Adrenal gland (tissue), 9 donors: ENCODE measurements at regions not wholly inside any gene's neighbourhood (a gene's known extent, or its start where the extent isn't known, plus 50 kb on each side); places are given as distances from the start of the nearest gene placed in this dataset.

ENCODE experiments used
- DNase-seq, 7 donors: peaks; one replicate each; pipeline ENCODE4 v3.0.0-alpha.2; 2019 to 2020
- H3K27ac ChIP-seq, 5 donors: fragments of 200-600 bp; sonication (generic) in 4 of 5; 1 replicate in 3 of 5; 2 replicates in 2 of 5; pipeline versions ENCODE4 v1.5.1 to v1.8.0; 2016 to 2020; ENCODE audit warnings: mild to moderate bottlenecking in 1 of 5
- H3K27me3 ChIP-seq: fragments of 200-600 bp; 2 replicates; pipeline ENCODE4 v1.8.0; 2021
- H3K36me3 ChIP-seq, 2 donors: fragments of 200-600 bp; replicated peaks in 1 of 2; 1 replicate in 1 of 2; 2 replicates in 1 of 2; pipeline versions ENCODE4 v1.5.1 to v1.8.0; 2018 to 2022
- H3K4me1 ChIP-seq, 2 donors: fragments of 200-600 bp; replicated peaks in 1 of 2; 1 replicate in 1 of 2; 2 replicates in 1 of 2; pipeline versions ENCODE4 v1.5.1 to v1.8.0; 2018 to 2021
- H3K4me3 ChIP-seq, 4 donors: fragments of 200-600 bp; sonication (generic) in 3 of 4; one replicate each; pipeline ENCODE4 v1.5.1; 2016 to 2018
- H3K9me3 ChIP-seq, 3 donors: fragments of 200-600 bp; sonication (generic) in 1 of 3; replicated peaks in 1 of 3; 1 replicate in 2 of 3; 2 replicates in 1 of 3; pipeline versions ENCODE4 v1.5.1 to v1.8.0; 2016 to 2021
- POLR2A ChIP-seq, 2 donors: fragments of 450-650 bp; IDR thresholded peaks; one replicate each; pipeline ENCODE4 v1.6.1; 2017; ENCODE audit warnings: antibody characterized with exemption in 2 of 2, mild to moderate bottlenecking in 2 of 2, moderate library complexity in 1 of 2
- WGBS, 4 donors: extraction: QIAGEN DNeasy Blood & Tissue Kit in 2 of 4; methylation state at CpG; one replicate each; pipeline versions ENCODE4 v1.1.5 to v1.1.7; 2013 to 2017; 5-methylcytosine and 5-hydroxymethylcytosine counted together
- intact Hi-C, 2 donors: fragments of 100-400 bp; cut with DNase I; formaldehyde crosslinking; loops; one replicate each; pipeline versions ENCODE4 v1.14.1 to v1.15.0; 2022 to 2023
- TF ChIP-seq, protein P1 (sequence below), 6 experiments: fragments of 450-650 bp in 4 of 6; fragments of 200-600 bp in 2 of 6; sonication (generic) in 1 of 6; IDR thresholded peaks; 1 replicate in 5 of 6; 2 replicates in 1 of 6; pipeline versions ENCODE4 v1.5.1 to v1.8.0; 2016 to 2021; ENCODE audit warnings: antibody characterized with exemption in 6 of 6, mild to moderate bottlenecking in 2 of 6, moderate library complexity in 1 of 6
- donor health status: healthy with polysubstance abuse.
- donor health status: Bipolar disorder and iron deficiency.
- donor health status: DM: yes; HTN: yes; CAD: no.
- donor health status: DM: no; HTN: no; CAD: no.
- donor health status: DM: no; HTN: no; CAD: no.

DNA sequence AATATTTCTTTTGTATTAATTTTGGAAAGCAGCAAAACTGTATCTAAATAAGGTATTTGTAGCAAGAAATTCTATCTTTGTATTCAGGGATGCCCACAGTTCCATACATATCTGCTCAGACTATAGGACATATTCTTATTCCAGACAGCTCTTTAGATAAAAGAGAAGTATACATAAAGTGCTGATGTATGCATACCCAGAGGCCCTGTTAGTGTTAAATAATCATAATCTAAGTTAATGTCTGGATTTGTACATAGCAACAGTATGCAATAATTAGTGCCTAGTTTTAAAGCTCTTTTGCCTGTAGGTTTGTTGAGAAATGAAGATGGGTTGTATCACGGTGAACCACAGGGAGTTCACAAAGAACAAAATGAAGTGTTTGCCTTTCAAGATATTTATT lies 428.0 kb upstream of the RGPD4 start:
- no peak overlapping the region for H3K27ac ChIP-seq
- WGBS, 4 donors = 93 to 96% (median 95%) methylated on average over 1 of the region's 1 CpG
- no peaks in the 10 kb centered on the region for H3K4me1 ChIP-seq
- no peaks in the 10 kb centered on the region for H3K36me3 ChIP-seq
- no peaks in the 10 kb centered on the region for H3K9me3 ChIP-seq
- no peaks in the 10 kb centered on the region for H3K27me3 ChIP-seq
- intact Hi-C loops = no loop called here
- H3K4me3 ChIP-seq = no peak overlapping the region
- TF ChIP-seq, protein P1, sequence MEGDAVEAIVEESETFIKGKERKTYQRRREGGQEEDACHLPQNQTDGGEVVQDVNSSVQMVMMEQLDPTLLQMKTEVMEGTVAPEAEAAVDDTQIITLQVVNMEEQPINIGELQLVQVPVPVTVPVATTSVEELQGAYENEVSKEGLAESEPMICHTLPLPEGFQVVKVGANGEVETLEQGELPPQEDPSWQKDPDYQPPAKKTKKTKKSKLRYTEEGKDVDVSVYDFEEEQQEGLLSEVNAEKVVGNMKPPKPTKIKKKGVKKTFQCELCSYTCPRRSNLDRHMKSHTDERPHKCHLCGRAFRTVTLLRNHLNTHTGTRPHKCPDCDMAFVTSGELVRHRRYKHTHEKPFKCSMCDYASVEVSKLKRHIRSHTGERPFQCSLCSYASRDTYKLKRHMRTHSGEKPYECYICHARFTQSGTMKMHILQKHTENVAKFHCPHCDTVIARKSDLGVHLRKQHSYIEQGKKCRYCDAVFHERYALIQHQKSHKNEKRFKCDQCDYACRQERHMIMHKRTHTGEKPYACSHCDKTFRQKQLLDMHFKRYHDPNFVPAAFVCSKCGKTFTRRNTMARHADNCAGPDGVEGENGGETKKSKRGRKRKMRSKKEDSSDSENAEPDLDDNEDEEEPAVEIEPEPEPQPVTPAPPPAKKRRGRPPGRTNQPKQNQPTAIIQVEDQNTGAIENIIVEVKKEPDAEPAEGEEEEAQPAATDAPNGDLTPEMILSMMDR (IDR thresholded peaks at IDR 0.05) = no peak
- no peak for TF ChIP-seq POLR2A (IDR thresholded peaks at IDR 0.05)
- DNase-seq = no peak

DNA sequence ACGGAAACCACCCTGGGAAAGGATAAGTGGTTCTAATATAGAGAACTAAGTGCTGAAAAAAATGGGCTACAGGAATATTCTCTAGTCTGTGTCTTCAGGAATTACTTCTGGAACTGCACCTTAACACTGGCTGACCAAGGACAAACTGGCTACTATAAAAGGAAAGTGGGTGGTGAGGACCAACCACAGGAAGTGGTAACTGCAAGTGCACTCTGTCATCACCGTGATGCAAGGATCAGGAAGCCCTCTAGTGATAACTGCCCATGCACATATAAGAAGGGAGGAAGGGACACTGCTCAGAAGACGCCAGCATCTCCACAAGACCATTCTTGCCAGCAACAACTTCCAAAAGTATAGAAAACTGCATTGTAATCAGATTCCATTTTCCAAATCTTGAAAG lies 424.4 kb upstream of the RGPD4 start:
- H3K36me3 ChIP-seq = no peaks in the 10 kb centered on the region
- TF ChIP-seq, protein P1 (IDR thresholded peaks at IDR 0.05) = no peak
- TF ChIP-seq POLR2A (IDR thresholded peaks at IDR 0.05) = no peak
- H3K4me1 ChIP-seq = no peaks in the 10 kb centered on the region
- no peaks in the 10 kb centered on the region for H3K27me3 ChIP-seq
- no peaks in the 10 kb centered on the region for H3K9me3 ChIP-seq
- 38 to 48% (median 47%) methylated on average over 3 of the region's 3 CpGs for WGBS, 4 donors
- no peak for DNase-seq
- intact Hi-C loops = no loop called here
- no peak overlapping the region for H3K27ac ChIP-seq
- H3K4me3 ChIP-seq = no peak overlapping the region

DNA sequence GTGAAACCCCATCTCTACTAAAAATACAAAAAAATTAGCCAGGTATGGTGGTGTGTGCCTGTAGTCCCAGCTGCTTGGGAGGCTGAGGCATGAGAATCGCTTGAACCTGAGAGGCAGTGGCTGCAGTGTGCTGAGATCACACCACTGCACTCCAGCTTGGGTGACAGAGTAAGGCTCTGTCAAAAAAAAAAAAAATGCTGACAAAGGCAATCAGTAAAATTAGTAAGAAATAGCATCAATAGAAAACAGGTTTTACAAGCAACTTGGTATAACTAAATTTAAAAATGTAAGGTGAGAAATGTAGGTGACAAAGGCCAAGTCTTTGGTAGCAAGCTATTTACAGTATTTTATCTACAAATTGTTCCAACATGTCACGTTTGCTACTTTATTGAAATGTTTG lies 421.4 kb upstream of the RGPD4 start:
- H3K4me3 ChIP-seq = no peak overlapping the region
- intact Hi-C loops = no loop called here
- no peak overlapping the region for H3K27ac ChIP-seq
- TF ChIP-seq, protein P1 (IDR thresholded peaks at IDR 0.05) = no peak
- no peak for TF ChIP-seq POLR2A (IDR thresholded peaks at IDR 0.05)
- no peaks in the 10 kb centered on the region for H3K4me1 ChIP-seq
- no peaks in the 10 kb centered on the region for H3K27me3 ChIP-seq
- 67 to 84% (median 72%) methylated on average over 2 of the region's 2 CpGs for WGBS, 4 donors
- H3K36me3 ChIP-seq = no peaks in the 10 kb centered on the region
- no peak for DNase-seq
- no peaks in the 10 kb centered on the region for H3K9me3 ChIP-seq

DNA sequence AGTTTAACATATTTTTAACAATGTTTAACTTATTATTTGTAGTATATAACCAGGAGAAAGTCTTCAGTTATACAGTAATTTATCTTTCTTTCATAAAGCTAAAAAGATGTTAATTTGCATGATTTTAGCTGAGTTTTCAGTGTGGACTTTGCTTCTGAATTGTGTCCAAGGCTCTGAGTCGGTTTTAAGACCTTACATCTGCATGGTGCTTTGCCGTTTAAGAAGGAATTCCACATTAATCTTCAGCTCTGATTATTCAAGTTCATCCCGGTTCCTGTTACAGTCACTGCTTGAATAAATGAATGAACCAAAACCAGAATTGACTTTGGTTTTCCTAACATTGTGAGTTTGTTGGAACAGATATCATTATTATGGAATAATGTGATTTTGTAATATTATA lies 419.7 kb upstream of the RGPD4 start:
- no peak overlapping the region for H3K4me3 ChIP-seq
- TF ChIP-seq, protein P1 (IDR thresholded peaks at IDR 0.05) = no peak
- TF ChIP-seq POLR2A (IDR thresholded peaks at IDR 0.05) = no peak
- no peak overlapping the region for H3K27ac ChIP-seq
- no peaks in the 10 kb centered on the region for H3K9me3 ChIP-seq
- no peaks in the 10 kb centered on the region for H3K27me3 ChIP-seq
- no peaks in the 10 kb centered on the region for H3K36me3 ChIP-seq
- 30 to 34% (median 31%) methylated on average over 3 of the region's 3 CpGs for WGBS, 4 donors
- intact Hi-C loops = no loop called here
- no peak for DNase-seq
- H3K4me1 ChIP-seq = no peaks in the 10 kb centered on the region
